H1 (cell line): ENCODE measurements at regions not wholly inside any gene's neighbourhood (a gene's known extent, or its start where the extent isn't known, plus 50 kb on each side); places are given as distances from the start of the nearest gene placed in this dataset.

ENCODE experiments used
- ATF3 ChIP-seq: IDR thresholded peaks from 2 replicates; pipeline ENCODE4 v1.6.1; 2011; ENCODE audit warnings: low read depth, mild to moderate bottlenecking, low read length; ENCODE audit not compliant: insufficient read depth
- CHD2 ChIP-seq: IDR thresholded peaks from 2 replicates; pipeline ENCODE4 v1.6.1; 2012; ENCODE audit warnings: low read length, improper control_type of control experiment
- CHD7 ChIP-seq: fragments of 300-600 bp; sonication (generic); IDR thresholded peaks from 2 replicates; pipeline ENCODE4 v1.7.1; 2012; ENCODE audit warnings: low read length, moderate library complexity, mild to moderate bottlenecking, inconsistent platforms; ENCODE audit not compliant: insufficient replicate concordance
- CTBP2 ChIP-seq: IDR thresholded peaks from 2 replicates; pipeline ENCODE4 v1.7.0; 2011; ENCODE audit warnings: borderline replicate concordance, mild to moderate bottlenecking, moderate library complexity, mixed read lengths, low read length; ENCODE audit not compliant: insufficient read depth, insufficient read length
- CTCF ChIP-seq, 3 experiments: IDR thresholded peaks; 1 replicate in 2 of 3; 2 replicates in 1 of 3; pipeline versions ENCODE4 v1.5.1 to v1.6.1; 2011; ENCODE audit warnings: low read length in 3 of 3, mild to moderate bottlenecking in 3 of 3, inconsistent platforms in 2 of 3, low read depth in 1 of 3, moderate library complexity in 1 of 3; ENCODE audit not compliant: insufficient read depth in 1 of 3; ENCODE audit errors: control extremely low read depth in 1 of 3
- PHF8 ChIP-seq: fragments of 200-600 bp; sonication (generic); conservative IDR thresholded peaks from 2 replicates; pipeline ENCODE4 v1.7.1; 2012; ENCODE audit warnings: low read depth, mild to moderate bottlenecking, inconsistent platforms, low read length, moderate library complexity
- RFX5 ChIP-seq: IDR thresholded peaks from 2 replicates; pipeline ENCODE4 v1.6.1; 2011; ENCODE audit warnings: low read depth, low read length, improper control_type of control experiment, borderline replicate concordance
- SP4 ChIP-seq: IDR thresholded peaks from 2 replicates; pipeline ENCODE4 v1.6.1; 2012; ENCODE audit warnings: low read length, inconsistent platforms
- SUZ12 ChIP-seq: fragments of 200-600 bp; sonication (generic); IDR thresholded peaks from 2 replicates; pipeline ENCODE4 v1.6.1; 2012; ENCODE audit warnings: mild to moderate bottlenecking, inconsistent platforms, low read length, moderate library complexity, mixed read lengths

- TF ChIP-seq CHD7 = no peak
- no peak for TF ChIP-seq CHD2
- no peak for TF ChIP-seq PHF8
- TF ChIP-seq SP4 = no peak
- no peak for TF ChIP-seq CTCF (IDR thresholded peaks at IDR 0.05; ENCODE audit: control extremely low read depth in 1 of 3, insufficient read depth in 1 of 3, low read depth in 1 of 3, low read length in 3 of 3)
- no peak for TF ChIP-seq CTBP2
- no peak for TF ChIP-seq SUZ12
- no peak for TF ChIP-seq ATF3
- no peak for TF ChIP-seq RFX5
- TF ChIP-seq, all 59 proteins: peak for 0
Measured at GRCh38 chr16:35193956-35194355, 1734.5 kb downstream of the TP53TG3F start (continued).
